GM23338 (cell line): ENCODE measurements at regions not wholly inside any gene's neighbourhood (a gene's known extent, or its start where the extent isn't known, plus 50 kb on each side); places are given as distances from the start of the nearest gene placed in this dataset.

Source experiments
- ATAC-seq: fragments of 200-7000 bp; cut with Tn5 transposase; 3 replicates; pipeline ENCODE4 v1.9.1; 2020
- DNase-seq: peaks from one replicate; pipeline ENCODE4 v3.0.0-alpha.2; 2015; ENCODE audit warnings: low spot score
- H2AFZ ChIP-seq: fragments of 200-600 bp; sonication (generic); 2 replicates; pipeline ENCODE4 v1.8.0; 2016; ENCODE audit warnings: antibody characterized with exemption, mild to moderate bottlenecking, moderate library complexity
- H3F3A ChIP-seq: fragments of 200-600 bp; sonication (generic); replicated peaks from 2 replicates; pipeline ENCODE4 v1.8.0; 2017; ENCODE audit warnings: antibody characterized with exemption, mixed run types, low read depth
- H3K27ac ChIP-seq: fragments of 200-600 bp; sonication (generic); 2 replicates; pipeline ENCODE4 v1.6.1; 2016; ENCODE audit warnings: low read depth
- H3K27me3 ChIP-seq: fragments of 200-600 bp; sonication (generic); 2 replicates; pipeline ENCODE4 v1.8.0; 2016; ENCODE audit warnings: mild to moderate bottlenecking, mixed run types, moderate library complexity; ENCODE audit not compliant: insufficient read depth
- H3K36me3 ChIP-seq: fragments of 200-600 bp; sonication (generic); 2 replicates; pipeline ENCODE4 v1.8.0; 2016; ENCODE audit warnings: mild to moderate bottlenecking; ENCODE audit not compliant: insufficient read depth
- H3K4me1 ChIP-seq: fragments of 200-600 bp; sonication (generic); 2 replicates; pipeline ENCODE4 v1.8.0; 2016; ENCODE audit warnings: mild to moderate bottlenecking, moderate library complexity; ENCODE audit not compliant: insufficient read depth
- H3K4me2 ChIP-seq: fragments of 200-600 bp; sonication (generic); 2 replicates; pipeline ENCODE4 v1.7.1; 2017; ENCODE audit warnings: mixed run types
- H3K4me3 ChIP-seq: fragments of 200-600 bp; sonication (generic); 2 replicates; pipeline ENCODE4 v1.6.1; 2016; ENCODE audit warnings: mixed run types
- H3K79me2 ChIP-seq: fragments of 200-600 bp; sonication (generic); replicated peaks from 2 replicates; pipeline ENCODE4 v1.8.0; 2017; ENCODE audit warnings: mild to moderate bottlenecking; ENCODE audit not compliant: insufficient read depth
- H3K9me2 ChIP-seq: fragments of 200-600 bp; sonication (generic); 2 replicates; pipeline ENCODE4 v1.8.0; 2017; ENCODE audit not compliant: insufficient read depth
- H4K20me1 ChIP-seq: fragments of 200-600 bp; sonication (generic); replicated peaks from 2 replicates; pipeline ENCODE4 v1.8.0; 2017; ENCODE audit warnings: mild to moderate bottlenecking; ENCODE audit not compliant: insufficient read depth
- H3K27ac Mint-ChIP-seq: 2 replicates; pipeline ENCODE4 v1.8.0; 2020; ENCODE audit warnings: inconsistent platforms, mild to moderate bottlenecking, moderate library complexity, mixed read lengths
- H3K27me3 Mint-ChIP-seq: 3 replicates; pipeline ENCODE4 v1.8.0; 2022; ENCODE audit warnings: low read depth, mild to moderate bottlenecking, moderate library complexity, mixed read lengths, inconsistent platforms; ENCODE audit not compliant: insufficient read depth, poor library complexity
- H3K36me3 Mint-ChIP-seq: 3 replicates; pipeline ENCODE4 v1.8.0; 2021; ENCODE audit warnings: low read depth, mild to moderate bottlenecking, inconsistent platforms, moderate library complexity, mixed read lengths
- H3K4me1 Mint-ChIP-seq: 3 replicates; pipeline ENCODE4 v1.8.0; 2020; ENCODE audit warnings: mild to moderate bottlenecking, inconsistent platforms, mixed read lengths
- H3K4me3 Mint-ChIP-seq: 3 replicates; pipeline ENCODE4 v1.8.0; 2021; ENCODE audit warnings: moderate library complexity, mild to moderate bottlenecking, inconsistent platforms, mixed read lengths
- H3K9me3 Mint-ChIP-seq: 3 replicates; pipeline ENCODE4 v1.8.0; 2020; ENCODE audit warnings: moderate library complexity, mild to moderate bottlenecking, inconsistent platforms, mixed read lengths
- CREB1 ChIP-seq: fragments of 250-450 bp; sonication (Bioruptor Pico); IDR thresholded peaks from 2 replicates; pipeline ENCODE4 v1.5.0; 2020; ENCODE audit warnings: low read depth, mild to moderate bottlenecking, moderate library complexity
- CTCF ChIP-seq, 2 experiments: fragments of 200-600 bp in 1 of 2; sonication (generic) in 1 of 2; conservative IDR thresholded peaks; 2 replicates each; pipeline versions ENCODE4 v1.5.1 to v1.6.1; 2016 to 2017; ENCODE audit warnings: antibody characterized with exemption in 2 of 2, low read depth in 2 of 2, mild to moderate bottlenecking in 2 of 2, moderate library complexity in 1 of 2
- EZH2 ChIP-seq: fragments of 200-600 bp; sonication (generic); IDR thresholded peaks from one replicate; pipeline ENCODE4 v1.8.0; 2017; ENCODE audit warnings: antibody characterized with exemption, mild to moderate bottlenecking, low read depth; ENCODE audit not compliant: unreplicated experiment
- EZH2phosphoT487 ChIP-seq: fragments of 200-600 bp; sonication (generic); IDR thresholded peaks from one replicate; pipeline ENCODE4 v1.8.1; 2018; ENCODE audit warnings: antibody characterized with exemption; ENCODE audit not compliant: unreplicated experiment
- JUNB ChIP-seq: IDR thresholded peaks from one replicate; pipeline ENCODE4 v1.6.1; 2016; ENCODE audit warnings: antibody characterized with exemption; ENCODE audit not compliant: unreplicated experiment
- NANOG ChIP-seq: IDR thresholded peaks from 2 replicates; pipeline ENCODE4 v1.6.1; 2016; ENCODE audit warnings: antibody characterized with exemption, borderline replicate concordance
- POLR2AphosphoS5 ChIP-seq: IDR thresholded peaks from 2 replicates; pipeline ENCODE4 v1.6.1; 2016; ENCODE audit warnings: antibody characterized with exemption, low read depth
- REST ChIP-seq: IDR thresholded peaks from one replicate; pipeline ENCODE4 v1.6.1; 2018; ENCODE audit warnings: antibody characterized with exemption; ENCODE audit not compliant: unreplicated experiment
- STAT1 ChIP-seq: IDR thresholded peaks from one replicate; pipeline ENCODE4 v1.6.1; 2016; ENCODE audit warnings: antibody characterized with exemption; ENCODE audit not compliant: unreplicated experiment
- ZNF114 ChIP-seq: fragments of 250-450 bp; sonication (Bioruptor Pico); IDR thresholded peaks from 2 replicates; pipeline ENCODE4 v1.5.0; 2020; ENCODE audit warnings: mild to moderate bottlenecking, moderate library complexity
- ZNF331 ChIP-seq: fragments of 250-450 bp; sonication (Bioruptor Pico); IDR thresholded peaks from 2 replicates; pipeline ENCODE4 v1.5.0; 2020; ENCODE audit warnings: low read depth, mild to moderate bottlenecking, moderate library complexity
- TF ChIP-seq, protein P1 (sequence below): fragments of 250-450 bp; sonication (Bioruptor Pico); IDR thresholded peaks from 2 replicates; pipeline ENCODE4 v1.5.0; 2020; ENCODE audit warnings: mild to moderate bottlenecking, moderate library complexity
- TF ChIP-seq, protein P2 (sequence below): IDR thresholded peaks from 2 replicates; pipeline ENCODE4 v1.6.1; 2016; ENCODE audit warnings: antibody characterized with exemption

GRCh38 chr3:188001093-188001492, 152.9 kb upstream of the LPP start:
- Histone ChIP-seq H3K4me3 (no peak overlapping the region), H2AFZ (0 out of 2 replicates have a peak overlapping the region, but pooled peaks have one; percentile 9), H3F3A (no peaks in the 10 kb centered on the region), H3K4me1 (peaks cover 36% of the 10 kb centered on the region), H3K79me2 (no peaks in the 10 kb centered on the region), H4K20me1 (no peaks in the 10 kb centered on the region), H3K4me2 (no peak overlapping the region), H3K27me3 (no peaks in the 10 kb centered on the region), H3K27ac (no peak overlapping the region), H3K36me3 (no peaks in the 10 kb centered on the region), H3K9me2 (no peaks in the 10 kb centered on the region)
- H3K36me3 Mint-ChIP-seq, result no peaks in the 10 kb centered on the region
- TF ChIP-seq EZH2 (no peak), ZNF114 (CRISPR knock-in tag) (no peak), EZH2phosphoT487 (no peak), REST (no peak), POLR2AphosphoS5 (no peak), CREB1 (CRISPR knock-in tag) (no peak), CTCF (conservative IDR thresholded peaks at IDR 0.05; ENCODE audit: low read depth in 2 of 2) (no peak), ZNF331 (CRISPR knock-in tag) (no peak), STAT1 (no peak), JUNB (no peak), NANOG (no peak)
- TF ChIP-seq, protein P1, sequence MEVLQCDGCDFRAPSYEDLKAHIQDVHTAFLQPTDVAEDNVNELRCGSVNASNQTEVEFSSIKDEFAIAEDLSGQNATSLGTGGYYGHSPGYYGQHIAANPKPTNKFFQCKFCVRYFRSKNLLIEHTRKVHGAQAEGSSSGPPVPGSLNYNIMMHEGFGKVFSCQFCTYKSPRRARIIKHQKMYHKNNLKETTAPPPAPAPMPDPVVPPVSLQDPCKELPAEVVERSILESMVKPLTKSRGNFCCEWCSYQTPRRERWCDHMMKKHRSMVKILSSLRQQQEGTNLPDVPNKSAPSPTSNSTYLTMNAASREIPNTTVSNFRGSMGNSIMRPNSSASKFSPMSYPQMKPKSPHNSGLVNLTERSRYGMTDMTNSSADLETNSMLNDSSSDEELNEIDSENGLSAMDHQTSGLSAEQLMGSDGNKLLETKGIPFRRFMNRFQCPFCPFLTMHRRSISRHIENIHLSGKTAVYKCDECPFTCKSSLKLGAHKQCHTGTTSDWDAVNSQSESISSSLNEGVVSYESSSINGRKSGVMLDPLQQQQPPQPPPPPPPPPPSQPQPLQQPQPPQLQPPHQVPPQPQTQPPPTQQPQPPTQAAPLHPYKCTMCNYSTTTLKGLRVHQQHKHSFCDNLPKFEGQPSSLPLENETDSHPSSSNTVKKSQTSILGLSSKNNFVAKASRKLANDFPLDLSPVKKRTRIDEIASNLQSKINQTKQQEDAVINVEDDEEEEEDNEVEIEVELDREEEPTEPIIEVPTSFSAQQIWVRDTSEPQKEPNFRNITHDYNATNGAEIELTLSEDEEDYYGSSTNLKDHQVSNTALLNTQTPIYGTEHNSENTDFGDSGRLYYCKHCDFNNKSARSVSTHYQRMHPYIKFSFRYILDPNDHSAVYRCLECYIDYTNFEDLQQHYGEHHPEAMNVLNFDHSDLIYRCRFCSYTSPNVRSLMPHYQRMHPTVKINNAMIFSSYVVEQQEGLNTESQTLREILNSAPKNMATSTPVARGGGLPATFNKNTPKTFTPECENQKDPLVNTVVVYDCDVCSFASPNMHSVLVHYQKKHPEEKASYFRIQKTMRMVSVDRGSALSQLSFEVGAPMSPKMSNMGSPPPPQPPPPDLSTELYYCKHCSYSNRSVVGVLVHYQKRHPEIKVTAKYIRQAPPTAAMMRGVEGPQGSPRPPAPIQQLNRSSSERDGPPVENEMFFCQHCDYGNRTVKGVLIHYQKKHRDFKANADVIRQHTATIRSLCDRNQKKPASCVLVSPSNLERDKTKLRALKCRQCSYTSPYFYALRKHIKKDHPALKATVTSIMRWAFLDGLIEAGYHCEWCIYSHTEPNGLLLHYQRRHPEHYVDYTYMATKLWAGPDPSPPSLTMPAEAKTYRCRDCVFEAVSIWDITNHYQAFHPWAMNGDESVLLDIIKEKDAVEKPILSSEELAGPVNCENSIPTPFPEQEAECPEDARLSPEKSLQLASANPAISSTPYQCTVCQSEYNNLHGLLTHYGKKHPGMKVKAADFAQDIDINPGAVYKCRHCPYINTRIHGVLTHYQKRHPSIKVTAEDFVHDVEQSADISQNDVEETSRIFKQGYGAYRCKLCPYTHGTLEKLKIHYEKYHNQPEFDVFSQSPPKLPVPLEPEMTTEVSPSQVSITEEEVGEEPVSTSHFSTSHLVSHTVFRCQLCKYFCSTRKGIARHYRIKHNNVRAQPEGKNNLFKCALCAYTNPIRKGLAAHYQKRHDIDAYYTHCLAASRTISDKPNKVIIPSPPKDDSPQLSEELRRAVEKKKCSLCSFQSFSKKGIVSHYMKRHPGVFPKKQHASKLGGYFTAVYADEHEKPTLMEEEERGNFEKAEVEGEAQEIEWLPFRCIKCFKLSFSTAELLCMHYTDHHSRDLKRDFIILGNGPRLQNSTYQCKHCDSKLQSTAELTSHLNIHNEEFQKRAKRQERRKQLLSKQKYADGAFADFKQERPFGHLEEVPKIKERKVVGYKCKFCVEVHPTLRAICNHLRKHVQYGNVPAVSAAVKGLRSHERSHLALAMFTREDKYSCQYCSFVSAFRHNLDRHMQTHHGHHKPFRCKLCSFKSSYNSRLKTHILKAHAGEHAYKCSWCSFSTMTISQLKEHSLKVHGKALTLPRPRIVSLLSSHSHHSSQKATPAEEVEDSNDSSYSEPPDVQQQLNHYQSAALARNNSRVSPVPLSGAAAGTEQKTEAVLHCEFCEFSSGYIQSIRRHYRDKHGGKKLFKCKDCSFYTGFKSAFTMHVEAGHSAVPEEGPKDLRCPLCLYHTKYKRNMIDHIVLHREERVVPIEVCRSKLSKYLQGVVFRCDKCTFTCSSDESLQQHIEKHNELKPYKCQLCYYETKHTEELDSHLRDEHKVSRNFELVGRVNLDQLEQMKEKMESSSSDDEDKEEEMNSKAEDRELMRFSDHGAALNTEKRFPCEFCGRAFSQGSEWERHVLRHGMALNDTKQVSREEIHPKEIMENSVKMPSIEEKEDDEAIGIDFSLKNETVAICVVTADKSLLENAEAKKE, result no peak
- TF ChIP-seq, protein P2, sequence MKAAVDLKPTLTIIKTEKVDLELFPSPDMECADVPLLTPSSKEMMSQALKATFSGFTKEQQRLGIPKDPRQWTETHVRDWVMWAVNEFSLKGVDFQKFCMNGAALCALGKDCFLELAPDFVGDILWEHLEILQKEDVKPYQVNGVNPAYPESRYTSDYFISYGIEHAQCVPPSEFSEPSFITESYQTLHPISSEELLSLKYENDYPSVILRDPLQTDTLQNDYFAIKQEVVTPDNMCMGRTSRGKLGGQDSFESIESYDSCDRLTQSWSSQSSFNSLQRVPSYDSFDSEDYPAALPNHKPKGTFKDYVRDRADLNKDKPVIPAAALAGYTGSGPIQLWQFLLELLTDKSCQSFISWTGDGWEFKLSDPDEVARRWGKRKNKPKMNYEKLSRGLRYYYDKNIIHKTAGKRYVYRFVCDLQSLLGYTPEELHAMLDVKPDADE, result no peak
- peaks cover 3% of the 10 kb centered on the region for H3K27me3 Mint-ChIP-seq
- H3K27ac Mint-ChIP-seq, result no peak overlapping the region
- ATAC-seq (no peak), DNase-seq (no peak)
- no peaks in the 10 kb centered on the region for H3K9me3 Mint-ChIP-seq
- peaks cover 30% of the 10 kb centered on the region for H3K4me1 Mint-ChIP-seq
- no peak overlapping the region for H3K4me3 Mint-ChIP-seq
